ENCODE measurements at regions not wholly inside any gene's neighbourhood (a gene's known extent, or its start where the extent isn't known, plus 50 kb on each side); places are given as distances from the start of the nearest gene placed in this dataset.

GRCh38 chr14:22471545-22472121 is 117.4 kb downstream of the DAD1 start:
- H3K9me3 Mint-ChIP-seq (ENCODE audit: insufficient read depth), result no peaks in the 10 kb centered on the region
- H3K27me3 ChIP-seq (replicated peaks in 1 of 4; ENCODE audit: control extremely low read depth in 1 of 4, control insufficient read depth in 3 of 4, insufficient read depth in 4 of 4, low read length in 3 of 4), result no peaks in the 10 kb centered on the region
- H3K4me3 ChIP-seq (ENCODE audit: control extremely low read depth in 1 of 5, extremely low read depth in 1 of 5, insufficient read depth in 1 of 5, low read depth in 2 of 5, low read length in 4 of 5), result no peak overlapping the region
- no peak overlapping the region for H3K27ac Mint-ChIP-seq
- DNase-seq (no peak), ATAC-seq (ENCODE audit: low read depth) (no peak)
- H3K4me3 Mint-ChIP-seq, result no peak overlapping the region
- H2AFZ ChIP-seq (ENCODE audit: insufficient read depth, low read depth, low read length, poor library complexity, severe bottlenecking), result no peak overlapping the region
- H3K9ac ChIP-seq (ENCODE audit: low read length), result no peak overlapping the region
- POLR2A ChIA-PET, result interaction anchor here (1.0 to 1.6 kb wide), 2 partner anchors 75 to 84 kb away, joined by 4 to 8 read pairs; no protein-coding TSS in a partner anchor
- peaks cover 79% of the 10 kb centered on the region for H3K4me1 Mint-ChIP-seq
- peaks cover 47 to 63% of the 10 kb centered on the region in 2 donors for H3K4me1 ChIP-seq (ENCODE audit: control insufficient read depth in 2 of 2, insufficient read depth in 2 of 2, low read length in 2 of 2)
- CTCF ChIA-PET, result interaction anchor here (1.0 to 14.6 kb wide), 20 partner anchors 9 to 587 kb away, joined by 3 to 177 read pairs (median 8); no protein-coding TSS in a partner anchor
- no peaks in the 10 kb centered on the region for H3K9me3 ChIP-seq (ENCODE audit: control extremely low read depth in 1 of 3, control insufficient read depth in 2 of 3, insufficient read depth in 1 of 3, low read length in 2 of 3)
- no peaks in the 10 kb centered on the region for H4K20me1 ChIP-seq (ENCODE audit: control insufficient read depth, insufficient read depth, low read length, poor library complexity, severe bottlenecking)
- WGBS (ENCODE audit: insufficient coverage), result 39% methylated on average over 6 of the region's 7 CpGs
- no peaks in the 10 kb centered on the region for H3K79me2 ChIP-seq (ENCODE audit: control insufficient read depth, insufficient read depth, low read length)
- TF ChIP-seq EZH2 (IDR thresholded peaks at IDR 0.05; ENCODE audit: borderline replicate concordance, insufficient read depth, low read depth, low read length, poor library complexity, severe bottlenecking), result no peak
- TF ChIP-seq, protein P1, sequence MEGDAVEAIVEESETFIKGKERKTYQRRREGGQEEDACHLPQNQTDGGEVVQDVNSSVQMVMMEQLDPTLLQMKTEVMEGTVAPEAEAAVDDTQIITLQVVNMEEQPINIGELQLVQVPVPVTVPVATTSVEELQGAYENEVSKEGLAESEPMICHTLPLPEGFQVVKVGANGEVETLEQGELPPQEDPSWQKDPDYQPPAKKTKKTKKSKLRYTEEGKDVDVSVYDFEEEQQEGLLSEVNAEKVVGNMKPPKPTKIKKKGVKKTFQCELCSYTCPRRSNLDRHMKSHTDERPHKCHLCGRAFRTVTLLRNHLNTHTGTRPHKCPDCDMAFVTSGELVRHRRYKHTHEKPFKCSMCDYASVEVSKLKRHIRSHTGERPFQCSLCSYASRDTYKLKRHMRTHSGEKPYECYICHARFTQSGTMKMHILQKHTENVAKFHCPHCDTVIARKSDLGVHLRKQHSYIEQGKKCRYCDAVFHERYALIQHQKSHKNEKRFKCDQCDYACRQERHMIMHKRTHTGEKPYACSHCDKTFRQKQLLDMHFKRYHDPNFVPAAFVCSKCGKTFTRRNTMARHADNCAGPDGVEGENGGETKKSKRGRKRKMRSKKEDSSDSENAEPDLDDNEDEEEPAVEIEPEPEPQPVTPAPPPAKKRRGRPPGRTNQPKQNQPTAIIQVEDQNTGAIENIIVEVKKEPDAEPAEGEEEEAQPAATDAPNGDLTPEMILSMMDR (IDR thresholded peaks at IDR 0.05), result no peak
- no peaks in the 10 kb centered on the region for H3K36me3 ChIP-seq (replicated peaks in 1 of 2; ENCODE audit: control extremely low read depth in 1 of 2, control insufficient read depth in 1 of 2, extremely low read depth in 1 of 2, insufficient read depth in 2 of 2, low read length in 1 of 2)
- no peak overlapping the region for H3K27ac ChIP-seq (ENCODE audit: low read length in 2 of 2)
- no peak overlapping the region for H3K4me2 ChIP-seq (replicated peaks; ENCODE audit: low read depth, low read length, poor library complexity, severe bottlenecking)
- intact Hi-C loops (cut with micrococcal nuclease), result no loop called here
- H3K27me3 Mint-ChIP-seq, result no peaks in the 10 kb centered on the region

GRCh38 chr14:22469538-22470303 is 119.3 kb downstream of the DAD1 start:
- Histone ChIP-seq H3K4me1 (ENCODE audit: control insufficient read depth in 2 of 2, insufficient read depth in 2 of 2, low read length in 2 of 2) (peaks cover 37 to 61% of the 10 kb centered on the region in 2 donors), H3K27me3 (replicated peaks in 1 of 4; ENCODE audit: control extremely low read depth in 1 of 4, control insufficient read depth in 3 of 4, insufficient read depth in 4 of 4, low read length in 3 of 4) (no peaks in the 10 kb centered on the region), H3K79me2 (ENCODE audit: control insufficient read depth, insufficient read depth, low read length) (no peaks in the 10 kb centered on the region), H3K27ac (ENCODE audit: low read length in 2 of 2) (no peak overlapping the region), H3K36me3 (replicated peaks in 1 of 2; ENCODE audit: control extremely low read depth in 1 of 2, control insufficient read depth in 1 of 2, extremely low read depth in 1 of 2, insufficient read depth in 2 of 2, low read length in 1 of 2) (no peaks in the 10 kb centered on the region), H3K9ac (ENCODE audit: low read length) (no peak overlapping the region), H3K4me3 (ENCODE audit: control extremely low read depth in 1 of 5, extremely low read depth in 1 of 5, insufficient read depth in 1 of 5, low read depth in 2 of 5, low read length in 4 of 5) (no peak overlapping the region), H4K20me1 (ENCODE audit: control insufficient read depth, insufficient read depth, low read length, poor library complexity, severe bottlenecking) (no peaks in the 10 kb centered on the region), H3K9me3 (ENCODE audit: control extremely low read depth in 1 of 3, control insufficient read depth in 2 of 3, insufficient read depth in 1 of 3, low read length in 2 of 3) (no peaks in the 10 kb centered on the region), H3K4me2 (replicated peaks; ENCODE audit: low read depth, low read length, poor library complexity, severe bottlenecking) (peak overlapping the region; percentile 36), H2AFZ (ENCODE audit: insufficient read depth, low read depth, low read length, poor library complexity, severe bottlenecking) (peak overlapping the region; percentile 30)
- TF ChIP-seq EZH2 (IDR thresholded peaks at IDR 0.05; ENCODE audit: borderline replicate concordance, insufficient read depth, low read depth, low read length, poor library complexity, severe bottlenecking), result no peak
- no peaks in the 10 kb centered on the region for H3K9me3 Mint-ChIP-seq (ENCODE audit: insufficient read depth)
- 40% methylated on average over 1 of the region's 8 CpGs for WGBS (ENCODE audit: insufficient coverage)
- no peak for DNase-seq
- H3K27me3 Mint-ChIP-seq, result no peaks in the 10 kb centered on the region
- ChIA-PET CTCF (interaction anchor here (0.9 to 14.6 kb wide), 7 partner anchors 10 to 98 kb away, joined by 4 to 177 read pairs (median 23); no protein-coding TSS in a partner anchor), POLR2A (no interaction called here)
- H3K27ac Mint-ChIP-seq, result peak overlapping the region; percentile 57
- H3K4me1 Mint-ChIP-seq, result peaks cover 77% of the 10 kb centered on the region
- no peak for ATAC-seq (ENCODE audit: low read depth)
- H3K4me3 Mint-ChIP-seq, result peak overlapping the region; percentile 69
- intact Hi-C loops (cut with micrococcal nuclease), result no loop called here
